ENCODE measurements at regions not wholly inside any gene's neighbourhood (a gene's known extent, or its start where the extent isn't known, plus 50 kb on each side); places are given as distances from the start of the nearest gene placed in this dataset.

DNA sequence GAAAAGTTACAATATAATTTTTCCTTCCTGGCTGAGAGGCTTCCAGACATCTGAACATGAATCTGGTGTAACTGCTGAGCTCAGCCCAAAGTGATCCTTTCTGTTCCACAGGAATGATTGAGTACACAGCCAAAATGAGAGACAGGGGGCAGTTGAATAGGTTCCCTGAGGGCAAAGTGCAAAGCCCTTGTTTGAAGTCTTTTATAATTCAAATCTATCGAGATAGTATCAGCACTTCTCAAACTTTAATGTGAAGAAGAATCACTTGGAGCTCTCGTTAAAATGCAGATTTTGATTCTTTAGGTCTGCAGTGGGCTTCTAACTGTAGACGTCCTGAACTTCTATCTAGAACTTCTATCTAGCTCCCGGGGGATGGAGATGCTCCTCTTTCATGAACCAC lies 54.4 kb upstream of the BMP2K start:
- in situ Hi-C loops (cut with HindIII; ENCODE audit: low pct_unique_long_range_greater_than_20kb, low sequenced_read_pairs) = no loop called here
- no peak for TF ChIP-seq JUND (IDR thresholded peaks at IDR 0.05; ENCODE audit: low read depth)
- no peak for DNase-seq (ENCODE audit: low read depth in 1 of 2, low spot score in 1 of 2)

DNA sequence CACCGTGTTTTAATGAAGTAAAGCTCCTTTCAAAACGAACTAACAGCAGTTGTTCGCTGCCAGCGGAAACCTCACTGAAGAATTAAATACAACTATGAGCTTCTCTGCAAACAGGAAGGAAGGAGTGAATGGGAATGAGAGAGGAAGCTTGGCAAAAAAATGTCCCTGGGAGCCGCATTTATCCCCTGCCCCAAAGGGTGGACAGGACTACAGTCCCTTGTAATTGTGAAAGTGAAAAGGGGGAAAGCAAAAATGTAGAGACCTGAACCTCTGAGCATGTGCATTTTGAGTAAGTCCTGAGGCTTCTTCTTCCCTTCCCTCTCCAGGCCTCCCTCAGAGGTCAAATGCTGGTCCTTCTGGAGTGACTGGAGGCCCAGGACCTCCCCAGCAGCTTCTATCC lies 53.8 kb upstream of the BMP2K start:
- no peak for DNase-seq (ENCODE audit: low read depth in 1 of 2, low spot score in 1 of 2)
- no peak for TF ChIP-seq JUND (IDR thresholded peaks at IDR 0.05; ENCODE audit: low read depth)
- in situ Hi-C loops (cut with HindIII; ENCODE audit: low pct_unique_long_range_greater_than_20kb, low sequenced_read_pairs) = no loop called here

DNA sequence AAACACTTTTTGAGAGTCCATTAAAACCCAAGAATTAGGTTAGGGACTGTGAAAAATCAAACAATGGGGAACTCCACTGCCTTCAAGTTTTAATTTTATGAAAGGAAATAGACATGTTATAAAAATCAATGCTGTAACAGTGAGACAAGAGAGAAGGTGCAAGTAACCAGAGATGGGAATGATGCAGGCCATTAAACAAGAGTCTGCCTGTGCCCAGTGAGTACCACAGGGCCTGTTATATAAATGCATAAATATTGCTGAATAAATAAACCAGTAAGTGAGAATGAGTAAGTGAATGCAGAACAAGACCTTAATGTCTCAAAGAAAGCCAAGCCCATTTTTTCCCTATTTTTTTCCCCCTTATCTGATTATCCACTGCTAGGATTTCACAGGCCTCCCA lies 53.3 kb upstream of the BMP2K start:
- in situ Hi-C loops (cut with HindIII; ENCODE audit: low pct_unique_long_range_greater_than_20kb, low sequenced_read_pairs) = no loop called here
- no peak for TF ChIP-seq JUND (IDR thresholded peaks at IDR 0.05; ENCODE audit: low read depth)
- DNase-seq (ENCODE audit: low read depth in 1 of 2, low spot score in 1 of 2) = no peak

Data from T47D (cell line).